Epithelial cell of proximal tubule (primary cell): ENCODE measurements at regions not wholly inside any gene's neighbourhood (a gene's known extent, or its start where the extent isn't known, plus 50 kb on each side); places are given as distances from the start of the nearest gene placed in this dataset.
"Not testable (repeated sequence)": the region's sequence is repeated elsewhere in the genome, so short reads cannot be mapped to it uniquely, and the experiment has no call there.

ENCODE experiments used
- DNase-seq: peaks from one replicate; pipeline ENCODE4 v3.0.0-alpha.2; 2011; ENCODE audit warnings: low read depth
- H3K4me3 ChIP-seq: 2 replicates; pipeline ENCODE4 v1.5.1; 2011; ENCODE audit warnings: low read depth, mild to moderate bottlenecking, low read length
- TF ChIP-seq, protein P1 (sequence below): conservative IDR thresholded peaks from 2 replicates; pipeline ENCODE4 v1.5.1; 2012; ENCODE audit warnings: low read depth, mild to moderate bottlenecking, low read length

DNA sequence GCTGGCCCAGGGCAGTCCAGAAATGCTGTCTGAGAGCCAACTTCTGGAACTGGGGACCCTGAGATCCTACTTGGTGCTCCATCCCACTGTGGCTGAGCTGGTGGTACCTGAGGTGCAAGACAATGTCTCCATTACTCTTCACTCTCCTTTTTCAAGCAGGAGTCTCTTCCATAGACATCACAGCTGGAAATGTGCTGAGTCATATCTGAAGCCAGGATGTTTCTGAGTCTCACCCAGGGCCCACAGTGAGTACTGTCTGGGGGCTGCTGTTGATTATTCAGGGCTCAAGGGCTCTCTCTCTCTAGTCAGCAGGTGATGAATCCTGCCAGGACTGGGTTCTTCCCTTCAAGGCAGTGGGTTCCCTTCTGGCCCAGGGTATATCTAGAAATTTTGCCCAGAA is 145.2 kb upstream of the TAS2R1 start:
- TF ChIP-seq, protein P1, sequence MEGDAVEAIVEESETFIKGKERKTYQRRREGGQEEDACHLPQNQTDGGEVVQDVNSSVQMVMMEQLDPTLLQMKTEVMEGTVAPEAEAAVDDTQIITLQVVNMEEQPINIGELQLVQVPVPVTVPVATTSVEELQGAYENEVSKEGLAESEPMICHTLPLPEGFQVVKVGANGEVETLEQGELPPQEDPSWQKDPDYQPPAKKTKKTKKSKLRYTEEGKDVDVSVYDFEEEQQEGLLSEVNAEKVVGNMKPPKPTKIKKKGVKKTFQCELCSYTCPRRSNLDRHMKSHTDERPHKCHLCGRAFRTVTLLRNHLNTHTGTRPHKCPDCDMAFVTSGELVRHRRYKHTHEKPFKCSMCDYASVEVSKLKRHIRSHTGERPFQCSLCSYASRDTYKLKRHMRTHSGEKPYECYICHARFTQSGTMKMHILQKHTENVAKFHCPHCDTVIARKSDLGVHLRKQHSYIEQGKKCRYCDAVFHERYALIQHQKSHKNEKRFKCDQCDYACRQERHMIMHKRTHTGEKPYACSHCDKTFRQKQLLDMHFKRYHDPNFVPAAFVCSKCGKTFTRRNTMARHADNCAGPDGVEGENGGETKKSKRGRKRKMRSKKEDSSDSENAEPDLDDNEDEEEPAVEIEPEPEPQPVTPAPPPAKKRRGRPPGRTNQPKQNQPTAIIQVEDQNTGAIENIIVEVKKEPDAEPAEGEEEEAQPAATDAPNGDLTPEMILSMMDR = no peak
- no peak for DNase-seq
- H3K4me3 ChIP-seq = no peak overlapping the region

- TF ChIP-seq, protein P1 = no peak
- H3K4me3 ChIP-seq = no peak overlapping the region
- DNase-seq = no peak
Observed at GRCh38 chr5:9774472-9775079, 144.4 kb upstream of the TAS2R1 start.

- TF ChIP-seq, protein P1 = no peak
- no peak for DNase-seq
- H3K4me3 ChIP-seq = no peak overlapping the region
Observed at GRCh38 chr5:9771079-9771478, 140.9 kb upstream of the TAS2R1 start.

GRCh38 chr5:9766581-9766980 is 136.4 kb upstream of the TAS2R1 start:
- no peak overlapping the region for H3K4me3 ChIP-seq
- TF ChIP-seq, protein P1 = no peak
- no peak for DNase-seq

DNA sequence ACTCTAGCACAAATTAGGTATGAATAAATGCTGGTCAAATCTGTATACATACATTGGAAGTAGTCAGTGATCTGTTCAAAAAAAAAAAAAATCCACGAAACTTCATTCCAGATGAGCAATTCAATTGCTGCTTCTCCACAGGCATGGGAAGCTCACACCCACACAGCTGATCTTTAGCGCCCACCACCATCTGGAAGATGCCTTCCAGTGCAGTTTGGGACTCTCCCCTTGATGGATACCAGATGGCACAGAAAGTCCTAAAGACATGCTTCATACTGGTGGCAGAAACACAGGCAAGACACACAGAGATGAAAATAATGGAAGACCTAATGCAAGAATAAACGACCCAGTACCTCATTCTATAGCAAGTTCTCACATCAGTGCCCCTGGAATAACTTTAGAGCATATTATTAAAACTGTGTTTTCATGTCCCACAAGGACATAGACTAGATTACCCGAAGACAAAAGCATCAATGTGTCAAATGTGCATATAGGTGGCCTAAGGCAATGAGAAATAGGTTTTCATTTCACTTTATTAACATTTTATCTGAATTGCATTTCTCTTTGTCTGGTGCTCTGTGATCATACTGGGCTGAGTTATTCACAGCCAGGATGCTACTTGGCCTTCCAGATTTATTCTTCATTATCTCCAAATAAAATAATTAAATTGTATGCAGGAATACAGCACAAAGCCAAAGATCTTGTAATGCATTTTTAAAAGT is 135.4 kb upstream of the TAS2R1 start:
- H3K4me3 ChIP-seq = no peak overlapping the region
- TF ChIP-seq, protein P1 = no peak
- no peak for DNase-seq

GRCh38 chr5:9761706-9762105 is 131.6 kb upstream of the TAS2R1 start:
- H3K4me3 ChIP-seq = no peak overlapping the region
- no peak for DNase-seq
- TF ChIP-seq, protein P1 = no peak

DNA sequence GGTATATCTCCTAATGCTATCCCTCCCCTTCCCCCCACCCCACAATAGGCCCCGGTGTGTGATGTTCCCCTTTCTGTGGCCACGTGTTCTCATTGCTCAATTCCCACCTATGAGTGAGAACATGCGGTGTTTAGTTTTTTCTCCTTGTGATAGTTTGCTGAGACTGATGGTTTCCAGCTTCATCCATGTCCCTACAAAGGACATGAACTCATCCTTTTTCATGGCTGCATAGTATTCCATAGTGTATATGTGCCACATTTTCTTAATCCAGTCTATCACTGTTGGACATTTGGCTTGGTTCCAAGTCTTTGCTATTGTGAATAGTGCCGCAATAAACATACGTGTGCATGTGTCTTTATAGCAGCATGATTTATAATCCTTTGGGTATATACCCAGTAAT is 122.5 kb upstream of the TAS2R1 start:
- not testable (repeated sequence) for H3K4me3 ChIP-seq, DNase-seq
